ENCODE measurements at regions not wholly inside any gene's neighbourhood (a gene's known extent, or its start where the extent isn't known, plus 50 kb on each side); places are given as distances from the start of the nearest gene placed in this dataset.

DNA sequence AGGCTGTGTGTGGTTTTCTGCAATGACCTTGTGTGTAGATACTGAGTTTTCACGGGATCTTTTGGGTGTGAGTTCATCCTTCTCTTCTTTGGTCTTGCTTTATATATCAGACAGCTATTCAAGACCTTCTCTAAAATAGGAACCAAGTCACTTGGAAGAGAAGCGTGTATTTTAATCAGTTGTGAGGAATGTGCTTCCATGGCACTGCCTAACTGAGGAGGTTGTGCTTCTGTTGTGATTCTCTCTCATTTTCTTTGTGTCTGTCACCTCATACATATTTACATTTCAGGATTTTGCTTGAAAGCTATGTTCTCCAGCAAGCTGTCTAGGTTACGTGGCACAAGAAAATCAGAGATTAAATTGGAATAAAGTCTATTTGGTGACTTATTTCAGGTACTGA lies 428.7 kb downstream of the QKI start (continued):
- no peak for TF ChIP-seq ZNF484 (CRISPR knock-in tag; IDR thresholded peaks at IDR 0.05; ENCODE audit: borderline replicate concordance, low read depth)
- TF ChIP-seq PCBP1 (IDR thresholded peaks at IDR 0.05; ENCODE audit: borderline replicate concordance, low read depth, low read length): no peak
- TF ChIP-seq, protein P1, sequence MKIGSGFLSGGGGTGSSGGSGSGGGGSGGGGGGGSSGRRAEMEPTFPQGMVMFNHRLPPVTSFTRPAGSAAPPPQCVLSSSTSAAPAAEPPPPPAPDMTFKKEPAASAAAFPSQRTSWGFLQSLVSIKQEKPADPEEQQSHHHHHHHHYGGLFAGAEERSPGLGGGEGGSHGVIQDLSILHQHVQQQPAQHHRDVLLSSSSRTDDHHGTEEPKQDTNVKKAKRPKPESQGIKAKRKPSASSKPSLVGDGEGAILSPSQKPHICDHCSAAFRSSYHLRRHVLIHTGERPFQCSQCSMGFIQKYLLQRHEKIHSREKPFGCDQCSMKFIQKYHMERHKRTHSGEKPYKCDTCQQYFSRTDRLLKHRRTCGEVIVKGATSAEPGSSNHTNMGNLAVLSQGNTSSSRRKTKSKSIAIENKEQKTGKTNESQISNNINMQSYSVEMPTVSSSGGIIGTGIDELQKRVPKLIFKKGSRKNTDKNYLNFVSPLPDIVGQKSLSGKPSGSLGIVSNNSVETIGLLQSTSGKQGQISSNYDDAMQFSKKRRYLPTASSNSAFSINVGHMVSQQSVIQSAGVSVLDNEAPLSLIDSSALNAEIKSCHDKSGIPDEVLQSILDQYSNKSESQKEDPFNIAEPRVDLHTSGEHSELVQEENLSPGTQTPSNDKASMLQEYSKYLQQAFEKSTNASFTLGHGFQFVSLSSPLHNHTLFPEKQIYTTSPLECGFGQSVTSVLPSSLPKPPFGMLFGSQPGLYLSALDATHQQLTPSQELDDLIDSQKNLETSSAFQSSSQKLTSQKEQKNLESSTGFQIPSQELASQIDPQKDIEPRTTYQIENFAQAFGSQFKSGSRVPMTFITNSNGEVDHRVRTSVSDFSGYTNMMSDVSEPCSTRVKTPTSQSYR (CRISPR knock-in tag; IDR thresholded peaks at IDR 0.05; ENCODE audit: borderline replicate concordance): no peak
- TF ChIP-seq KDM1A (CRISPR knock-in tag; IDR thresholded peaks at IDR 0.05): no peak
- no peak for TF ChIP-seq ZNF747 (CRISPR knock-in tag; IDR thresholded peaks at IDR 0.05; ENCODE audit: borderline replicate concordance)
- TF ChIP-seq IRX3 (CRISPR knock-in tag; IDR thresholded peaks at IDR 0.05; ENCODE audit: borderline replicate concordance, low read depth): no peak

DNA sequence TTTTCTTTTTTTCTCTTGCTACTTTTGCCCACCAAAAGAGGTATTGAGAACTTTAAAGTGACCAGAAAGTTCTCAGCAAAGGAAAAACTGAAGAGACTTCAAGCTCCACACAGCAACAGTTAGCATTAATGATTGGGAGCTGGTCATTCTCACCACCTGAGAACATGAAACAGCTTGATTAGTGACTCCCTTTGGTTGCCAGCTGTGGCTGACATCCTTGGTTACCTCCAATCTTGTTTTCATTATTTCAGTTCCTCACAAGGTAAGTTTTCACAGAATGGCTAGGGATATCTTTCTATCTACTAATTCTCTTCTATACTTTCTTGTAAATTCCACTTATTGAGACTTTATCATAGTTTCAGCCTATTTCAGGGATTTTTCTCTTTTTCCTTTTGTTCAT lies 427.9 kb downstream of the QKI start:
- in situ Hi-C loops (cut with HindIII; ENCODE audit: extremely low pct_ligation_motif_present, low pct_unique_long_range_greater_than_20kb): no loop called here
- FAIRE-seq (no peak), ATAC-seq (no peak)

More for the DNA sequence above, 427.9 kb downstream of the QKI start:
- intact Hi-C loops (cut with micrococcal nuclease; ENCODE audit: unreplicated experiment): no loop called here
- peaks cover 9% of the 10 kb centered on the region for H3K9me3 ChIP-seq (ENCODE audit: low read length)
- ChIA-PET CTCF (ENCODE audit: low intra/inter-chr PET ratio, low total read pairs) (no interaction called here), POLR2A (no interaction called here)
- no peaks in the 10 kb centered on the region for H4K20me1 ChIP-seq (ENCODE audit: insufficient read depth, low read length)
- no peak overlapping the region for H3K27ac ChIP-seq (ENCODE audit: extremely low read length, insufficient read depth, low read length)
- H3K36me3 ChIP-seq (replicated peaks in 1 of 2; ENCODE audit: control insufficient read depth in 1 of 2, insufficient read depth in 2 of 2, low read length in 2 of 2): no peaks in the 10 kb centered on the region
- H3K79me2 ChIP-seq (ENCODE audit: insufficient read depth, low read length): no peaks in the 10 kb centered on the region
- TF ChIP-seq ZNF263 (CRISPR knock-in tag; IDR thresholded peaks at IDR 0.05) (no peak), TOPORS (CRISPR knock-in tag; IDR thresholded peaks at IDR 0.05) (no peak), ZBED4 (CRISPR knock-in tag; IDR thresholded peaks at IDR 0.05; ENCODE audit: borderline replicate concordance) (no peak), PHF20 (CRISPR knock-in tag; IDR thresholded peaks at IDR 0.05) (no peak), ERF (CRISPR knock-in tag; IDR thresholded peaks at IDR 0.05) (no peak), ZNF232 (CRISPR knock-in tag; IDR thresholded peaks at IDR 0.05; ENCODE audit: borderline replicate concordance) (no peak), ZNF546 (CRISPR knock-in tag; conservative IDR thresholded peaks at IDR 0.05) (no peak), YY1 (IDR thresholded peaks at IDR 0.05; ENCODE audit: insufficient read depth, insufficient replicate concordance, low read depth, low read length) (no peak), ZNF589 (CRISPR knock-in tag; conservative IDR thresholded peaks at IDR 0.05) (no peak)
- TF ChIP-seq, protein P2, sequence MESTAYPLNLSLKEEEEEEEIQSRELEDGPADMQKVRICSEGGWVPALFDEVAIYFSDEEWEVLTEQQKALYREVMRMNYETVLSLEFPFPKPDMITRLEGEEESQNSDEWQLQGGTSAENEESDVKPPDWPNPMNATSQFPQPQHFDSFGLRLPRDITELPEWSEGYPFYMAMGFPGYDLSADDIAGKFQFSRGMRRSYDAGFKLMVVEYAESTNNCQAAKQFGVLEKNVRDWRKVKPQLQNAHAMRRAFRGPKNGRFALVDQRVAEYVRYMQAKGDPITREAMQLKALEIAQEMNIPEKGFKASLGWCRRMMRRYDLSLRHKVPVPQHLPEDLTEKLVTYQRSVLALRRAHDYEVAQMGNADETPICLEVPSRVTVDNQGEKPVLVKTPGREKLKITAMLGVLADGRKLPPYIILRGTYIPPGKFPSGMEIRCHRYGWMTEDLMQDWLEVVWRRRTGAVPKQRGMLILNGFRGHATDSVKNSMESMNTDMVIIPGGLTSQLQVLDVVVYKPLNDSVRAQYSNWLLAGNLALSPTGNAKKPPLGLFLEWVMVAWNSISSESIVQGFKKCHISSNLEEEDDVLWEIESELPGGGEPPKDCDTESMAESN (CRISPR knock-in tag; conservative IDR thresholded peaks at IDR 0.05): no peak
- H3K4me1 ChIP-seq (ENCODE audit: insufficient read depth, low read length): no peaks in the 10 kb centered on the region
- H2AFZ ChIP-seq (ENCODE audit: low read length): no peak overlapping the region
- peaks cover 0 to 4% of the 10 kb centered on the region in 2 experiments; a peak in 1 of 5 replicates for H3K27me3 ChIP-seq (ENCODE audit: control insufficient read depth in 1 of 2, insufficient read depth in 2 of 2, low read length in 2 of 2)
- H3K9ac ChIP-seq (ENCODE audit: insufficient read depth, low read depth, low read length): no peak overlapping the region
- no TSS peak for BruUV-seq (replicated peaks)
- no peak for DNase-seq (ENCODE audit: low spot score)
- no peak overlapping the region for H3K4me3 ChIP-seq (replicated peaks in 1 of 3; ENCODE audit: insufficient read depth in 1 of 3, low read depth in 2 of 3, low read length in 3 of 3)
- H3K4me2 ChIP-seq (ENCODE audit: low read depth, low read length): no peak overlapping the region

Data from HepG2 (cell line).